ENCODE measurements at regions not wholly inside any gene's neighbourhood (a gene's known extent, or its start where the extent isn't known, plus 50 kb on each side); places are given as distances from the start of the nearest gene placed in this dataset.

DNA sequence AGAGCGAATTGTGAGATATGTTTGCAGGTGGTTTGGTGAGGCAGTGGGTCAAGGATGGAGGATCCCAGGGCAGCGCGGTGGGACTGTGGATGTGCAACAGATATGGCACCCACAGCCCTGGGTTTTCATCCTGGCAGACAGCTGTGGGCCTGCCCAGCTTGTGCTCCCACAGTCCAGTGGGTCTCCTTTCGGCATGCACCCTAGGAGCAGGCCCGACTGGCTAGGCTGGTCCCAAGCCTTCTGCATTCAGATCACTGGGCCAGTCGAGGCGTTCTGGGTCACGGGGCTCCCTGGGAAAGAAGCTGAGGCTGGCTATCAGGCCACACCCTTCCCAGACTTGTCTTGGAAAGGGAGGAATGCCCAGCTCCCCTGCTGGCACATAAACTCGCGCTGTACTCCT, 2289.6 kb downstream of the ARAP2 start:
- H3K4me1 Mint-ChIP-seq (ENCODE audit: insufficient read depth, unreplicated experiment) = peaks cover 7% of the 10 kb centered on the region
- H3K36me3 Mint-ChIP-seq (ENCODE audit: insufficient read depth, unreplicated experiment) = no peaks in the 10 kb centered on the region
- H3K27ac Mint-ChIP-seq (ENCODE audit: low read depth, unreplicated experiment) = no peak overlapping the region
- H3K9me3 Mint-ChIP-seq (ENCODE audit: unreplicated experiment) = no peaks in the 10 kb centered on the region
- intact Hi-C loops (cut with micrococcal nuclease) = no loop called here
- no TSS peak for BruUV-seq (replicated peaks)
- POLR2A ChIA-PET = no interaction called here
- H3K27me3 Mint-ChIP-seq (ENCODE audit: insufficient read depth, unreplicated experiment) = no peaks in the 10 kb centered on the region
- CTCF ChIA-PET = interaction anchor here (0.5 to 0.7 kb wide), 2 partner anchors 22 to 257 kb away, joined by 3 read pairs; no protein-coding TSS in a partner anchor
- no peak overlapping the region for H3K4me3 Mint-ChIP-seq (ENCODE audit: unreplicated experiment)
- DNase-seq (ENCODE audit: unreplicated experiment) = no peak
- no peak for TF ChIP-seq CTCF (IDR thresholded peaks at IDR 0.05; ENCODE audit: unreplicated experiment)

GRCh38 chr4:33959519-33959918, 2284.8 kb downstream of the ARAP2 start:
- peaks cover 9% of the 10 kb centered on the region for H3K4me1 Mint-ChIP-seq (ENCODE audit: insufficient read depth, unreplicated experiment)
- no peaks in the 10 kb centered on the region for H3K9me3 Mint-ChIP-seq (ENCODE audit: unreplicated experiment)
- DNase-seq (ENCODE audit: unreplicated experiment) = no peak
- no TSS peak for BruUV-seq (replicated peaks)
- H3K4me3 Mint-ChIP-seq (ENCODE audit: unreplicated experiment) = no peak overlapping the region
- intact Hi-C loops (cut with micrococcal nuclease) = no loop called here
- H3K27me3 Mint-ChIP-seq (ENCODE audit: insufficient read depth, unreplicated experiment) = no peaks in the 10 kb centered on the region
- ChIA-PET CTCF (interaction anchor here (0.6 kb wide), 1 partner anchor 40 kb away, joined by 3 read pairs; no protein-coding TSS in a partner anchor), POLR2A (no interaction called here)
- TF ChIP-seq CTCF (IDR thresholded peaks at IDR 0.05; ENCODE audit: unreplicated experiment) = no peak
- H3K27ac Mint-ChIP-seq (ENCODE audit: low read depth, unreplicated experiment) = no peak overlapping the region
- no peaks in the 10 kb centered on the region for H3K36me3 Mint-ChIP-seq (ENCODE audit: insufficient read depth, unreplicated experiment)

DNA sequence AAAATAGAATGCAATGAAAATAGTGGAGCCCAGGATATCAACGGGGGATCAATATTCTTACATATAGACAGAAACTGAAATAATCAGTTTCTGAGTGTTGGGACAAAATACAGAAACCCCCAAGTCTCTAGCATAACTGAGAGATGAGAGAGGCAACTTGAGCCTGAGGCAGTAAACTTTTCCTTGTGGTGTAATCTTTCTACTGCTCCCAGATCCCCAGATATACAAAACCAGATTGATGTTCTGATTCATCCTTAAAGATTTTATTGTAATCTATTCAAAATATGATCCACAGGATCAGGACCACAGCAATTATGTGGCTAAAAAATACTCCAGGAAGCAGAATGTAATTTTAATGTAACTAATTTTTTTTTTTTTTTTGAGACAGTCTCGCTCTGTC, 2282.6 kb downstream of the ARAP2 start:
- H3K27ac Mint-ChIP-seq (ENCODE audit: low read depth, unreplicated experiment) = no peak overlapping the region
- H3K27me3 Mint-ChIP-seq (ENCODE audit: insufficient read depth, unreplicated experiment) = no peaks in the 10 kb centered on the region
- TF ChIP-seq CTCF (IDR thresholded peaks at IDR 0.05; ENCODE audit: unreplicated experiment) = no peak
- H3K36me3 Mint-ChIP-seq (ENCODE audit: insufficient read depth, unreplicated experiment) = no peaks in the 10 kb centered on the region
- intact Hi-C loops (cut with micrococcal nuclease) = no loop called here
- CTCF ChIA-PET = no interaction called here
- H3K4me1 Mint-ChIP-seq (ENCODE audit: insufficient read depth, unreplicated experiment) = peaks cover 9% of the 10 kb centered on the region
- H3K4me3 Mint-ChIP-seq (ENCODE audit: unreplicated experiment) = no peak overlapping the region
- H3K9me3 Mint-ChIP-seq (ENCODE audit: unreplicated experiment) = no peaks in the 10 kb centered on the region
- POLR2A ChIA-PET = no interaction called here
- BruUV-seq (replicated peaks) = no TSS peak
- DNase-seq (ENCODE audit: unreplicated experiment) = no peak

- Mint-ChIP-seq H3K27me3 (ENCODE audit: insufficient read depth, unreplicated experiment) (no peaks in the 10 kb centered on the region), H3K27ac (ENCODE audit: low read depth, unreplicated experiment) (no peak overlapping the region), H3K4me1 (ENCODE audit: insufficient read depth, unreplicated experiment) (no peaks in the 10 kb centered on the region), H3K36me3 (ENCODE audit: insufficient read depth, unreplicated experiment) (no peaks in the 10 kb centered on the region), H3K9me3 (ENCODE audit: unreplicated experiment) (peaks cover 11% of the 10 kb centered on the region), H3K4me3 (ENCODE audit: unreplicated experiment) (no peak overlapping the region)
- intact Hi-C loops (cut with micrococcal nuclease) = no loop called here
- DNase-seq (ENCODE audit: unreplicated experiment) = no peak
- BruUV-seq (replicated peaks) = no TSS peak
- ChIA-PET CTCF (no interaction called here), POLR2A (no interaction called here)
- no peak for TF ChIP-seq CTCF (IDR thresholded peaks at IDR 0.05; ENCODE audit: unreplicated experiment)
These were observed 2277.5 kb downstream of the ARAP2 start for GRCh38 chr4:33966808-33967207.

Data from MCF 10A (cell line).